NT2/D1 (cell line): ENCODE measurements at regions not wholly inside any gene's neighbourhood (a gene's known extent, or its start where the extent isn't known, plus 50 kb on each side); places are given as distances from the start of the nearest gene placed in this dataset.

Source experiments
- DNase-seq: peaks from one replicate; pipeline ENCODE4 v3.0.0-alpha.2; 2011; ENCODE audit warnings: low read depth, low spot score
- H3K27me3 ChIP-seq: 2 replicates; pipeline ENCODE4 v1.6.0; 2011; ENCODE audit warnings: mild to moderate bottlenecking; ENCODE audit not compliant: insufficient read length, insufficient read depth
- H3K36me3 ChIP-seq: 2 replicates; pipeline ENCODE4 v1.6.1; 2011; ENCODE audit warnings: mild to moderate bottlenecking, low read length, mixed read lengths; ENCODE audit not compliant: insufficient read depth, insufficient read length
- H3K4me1 ChIP-seq: 2 replicates; pipeline ENCODE4 v1.5.1; 2011; ENCODE audit not compliant: insufficient read depth, insufficient read length
- H3K4me3 ChIP-seq: 2 replicates; pipeline ENCODE4 v1.5.1; 2011; ENCODE audit warnings: low read depth; ENCODE audit not compliant: insufficient read length
- H3K9ac ChIP-seq: 2 replicates; pipeline ENCODE4 v1.6.0; 2011; ENCODE audit warnings: low read depth; ENCODE audit not compliant: insufficient read length
- H3K9me3 ChIP-seq: 2 replicates; pipeline ENCODE4 v1.5.1; 2011; ENCODE audit warnings: mild to moderate bottlenecking, low read length; ENCODE audit not compliant: insufficient read depth
- SUZ12 ChIP-seq: IDR thresholded peaks from 2 replicates; pipeline ENCODE4 v1.6.1; 2011; ENCODE audit not compliant: insufficient read length, insufficient read depth; ENCODE audit errors: extremely low read depth
- YY1 ChIP-seq: IDR thresholded peaks from 2 replicates; pipeline ENCODE4 v1.6.1; 2011; ENCODE audit not compliant: insufficient read length, insufficient read depth
- ZNF274 ChIP-seq: IDR thresholded peaks from 2 replicates; pipeline ENCODE4 v1.6.1; 2011; ENCODE audit warnings: mild to moderate bottlenecking, low read depth, low read length

- DNase-seq = no peak
- no peak overlapping the region for H3K4me3 ChIP-seq
- TF ChIP-seq SUZ12 (no peak), YY1 (no peak), ZNF274 (no peak)
- no peaks in the 10 kb centered on the region for H3K27me3 ChIP-seq
- H3K9me3 ChIP-seq = no peaks in the 10 kb centered on the region
- H3K36me3 ChIP-seq = no peaks in the 10 kb centered on the region
- no peaks in the 10 kb centered on the region for H3K4me1 ChIP-seq
- H3K9ac ChIP-seq = no peak overlapping the region
Measured at GRCh38 chr3:55367384-55367783, 119.7 kb downstream of the WNT5A start.

DNA sequence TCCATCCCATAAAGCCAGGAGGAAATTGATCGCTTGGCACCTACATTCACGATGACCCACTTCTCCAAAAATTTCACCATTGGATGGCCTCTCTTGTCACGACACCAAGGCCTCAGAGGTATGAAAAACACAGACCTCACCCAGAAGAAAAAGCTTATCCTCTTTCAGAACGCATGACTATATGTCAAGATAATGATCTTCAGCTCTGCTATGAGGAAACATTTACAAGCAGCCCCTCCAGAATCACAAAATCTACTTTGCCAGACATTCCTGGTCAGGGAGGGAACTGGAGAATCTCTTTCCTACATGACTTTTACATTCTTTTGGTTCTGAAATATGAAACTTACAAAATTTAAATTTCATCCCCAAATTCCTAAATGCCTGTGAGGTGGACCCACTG, 122.7 kb downstream of the WNT5A start:
- no peak for DNase-seq

GRCh38 chr3:55362210-55362960, 124.7 kb downstream of the WNT5A start:
- Histone ChIP-seq H3K9me3 (0 out of 2 replicates have a peak, but pooled peaks cover under 1% of the 10 kb centered on the region), H3K9ac (no peak overlapping the region), H3K4me3 (no peak overlapping the region), H3K4me1 (no peaks in the 10 kb centered on the region), H3K36me3 (no peaks in the 10 kb centered on the region), H3K27me3 (no peaks in the 10 kb centered on the region)
- TF ChIP-seq YY1 (no peak), SUZ12 (no peak), ZNF274 (no peak)
- DNase-seq = no peak

More for the DNA sequence above, 122.7 kb downstream of the WNT5A start:
- Histone ChIP-seq H3K4me3 (no peak overlapping the region), H3K9me3 (no peaks in the 10 kb centered on the region), H3K27me3 (no peaks in the 10 kb centered on the region), H3K4me1 (no peaks in the 10 kb centered on the region), H3K9ac (no peak overlapping the region), H3K36me3 (no peaks in the 10 kb centered on the region)
- TF ChIP-seq SUZ12 = no peak
- no peak for TF ChIP-seq YY1

GRCh38 chr3:55357796-55358195, 129.3 kb downstream of the WNT5A start:
- DNase-seq = no peak
- no peaks in the 10 kb centered on the region for H3K4me1 ChIP-seq
- H3K27me3 ChIP-seq = no peaks in the 10 kb centered on the region
- no peaks in the 10 kb centered on the region for H3K36me3 ChIP-seq
- H3K4me3 ChIP-seq = no peak overlapping the region
- no peak for TF ChIP-seq ZNF274
- H3K9ac ChIP-seq = no peak overlapping the region
- peaks cover 6% of the 10 kb centered on the region; the same call in 1 of the 2 replicates for H3K9me3 ChIP-seq

- Histone ChIP-seq H3K9ac (no peak overlapping the region), H3K4me3 (no peak overlapping the region), H3K4me1 (no peaks in the 10 kb centered on the region), H3K9me3 (peaks cover 6% of the 10 kb centered on the region; the same call in 1 of the 2 replicates), H3K27me3 (no peaks in the 10 kb centered on the region), H3K36me3 (no peaks in the 10 kb centered on the region)
- no peak for TF ChIP-seq SUZ12
- no peak for TF ChIP-seq YY1
- no peak for TF ChIP-seq ZNF274
- DNase-seq = no peak
Measured at GRCh38 chr3:55352668-55353067, 134.4 kb downstream of the WNT5A start.

DNA sequence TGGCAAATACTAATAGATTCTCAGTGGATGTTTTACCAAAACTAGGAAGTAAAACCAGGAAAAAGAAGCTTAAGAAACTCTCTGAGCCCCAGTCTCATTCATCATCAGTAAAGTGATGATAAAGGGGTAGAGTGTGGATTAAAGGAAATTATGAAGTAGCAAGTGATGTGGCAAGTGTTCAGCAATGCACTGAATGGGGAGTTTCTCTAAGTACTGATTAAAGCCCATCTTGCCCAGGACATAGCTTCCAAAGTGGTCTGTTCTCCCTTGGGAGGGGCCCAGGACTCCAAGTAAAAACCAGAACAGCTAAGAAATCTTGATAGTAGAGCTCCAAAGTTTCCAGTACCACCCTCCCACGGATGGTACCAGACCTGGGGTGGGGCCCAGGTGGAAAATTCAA, 137.3 kb downstream of the WNT5A start:
- Histone ChIP-seq H3K9ac (no peak overlapping the region), H3K9me3 (no peaks in the 10 kb centered on the region), H3K4me3 (no peak overlapping the region), H3K4me1 (no peaks in the 10 kb centered on the region), H3K36me3 (no peaks in the 10 kb centered on the region), H3K27me3 (no peaks in the 10 kb centered on the region)
- TF ChIP-seq YY1 (no peak), SUZ12 (no peak), ZNF274 (no peak)
- no peak for DNase-seq

- no peaks in the 10 kb centered on the region for H3K27me3 ChIP-seq
- no peaks in the 10 kb centered on the region for H3K9me3 ChIP-seq
- no peaks in the 10 kb centered on the region for H3K36me3 ChIP-seq
- no peak overlapping the region for H3K4me3 ChIP-seq
- no peaks in the 10 kb centered on the region for H3K4me1 ChIP-seq
- TF ChIP-seq YY1 (no peak), ZNF274 (no peak), SUZ12 (no peak)
- DNase-seq = no peak
- no peak overlapping the region for H3K9ac ChIP-seq
Measured at GRCh38 chr3:55343486-55344357, 143.4 kb downstream of the WNT5A start.
